CD4-positive, alpha-beta T cell treated with Interleukin-10 for 1 hour (primary cell): ENCODE measurements at regions not wholly inside any gene's neighbourhood (a gene's known extent, or its start where the extent isn't known, plus 50 kb on each side); places are given as distances from the start of the nearest gene placed in this dataset.

Source experiments
- DNase-seq: peaks from one replicate; pipeline ENCODE4 v3.0.0-alpha.2; 2020

DNA sequence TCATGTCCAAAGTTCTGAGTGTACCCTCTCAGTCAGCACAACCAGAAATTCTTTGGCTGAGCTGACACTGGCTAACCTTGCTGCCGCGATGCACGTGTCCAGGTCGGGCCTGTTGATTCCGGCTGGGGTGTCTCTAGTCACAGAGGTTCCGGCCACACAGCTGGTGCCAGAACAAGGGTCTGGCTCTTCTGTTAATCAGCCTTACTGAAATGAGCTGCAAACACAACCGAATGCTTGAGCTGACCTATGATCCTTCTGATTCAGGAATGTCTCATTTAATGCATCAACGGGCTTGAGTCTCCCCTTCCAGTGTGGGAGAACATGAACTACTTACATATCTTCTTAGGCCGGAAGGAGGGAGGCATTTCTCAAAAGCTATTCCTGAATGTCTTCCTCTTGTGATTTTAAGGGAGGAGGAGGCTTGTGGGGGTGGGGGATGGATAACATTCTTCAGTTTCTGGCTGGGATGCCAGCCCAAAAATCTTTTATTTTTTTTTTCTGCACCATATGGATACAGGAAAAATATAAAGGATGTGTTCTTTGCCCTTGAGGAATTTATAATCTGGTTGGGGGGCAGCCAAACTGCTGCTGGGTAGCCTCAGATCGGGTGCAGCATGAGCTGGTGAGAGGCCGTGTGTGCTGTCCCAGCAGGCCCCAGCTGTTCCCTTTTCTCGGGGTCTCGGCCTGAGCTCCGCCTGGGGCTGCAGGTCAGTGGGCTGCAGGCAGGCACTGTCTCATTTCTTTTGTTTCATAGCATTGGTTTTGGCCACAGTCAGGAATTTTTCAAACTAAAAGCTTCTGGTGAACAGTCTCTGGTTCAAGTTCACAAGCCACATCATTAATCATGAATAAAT, 319.1 kb upstream of the TBL1XR1 start:
- DNase-seq = no peak

DNA sequence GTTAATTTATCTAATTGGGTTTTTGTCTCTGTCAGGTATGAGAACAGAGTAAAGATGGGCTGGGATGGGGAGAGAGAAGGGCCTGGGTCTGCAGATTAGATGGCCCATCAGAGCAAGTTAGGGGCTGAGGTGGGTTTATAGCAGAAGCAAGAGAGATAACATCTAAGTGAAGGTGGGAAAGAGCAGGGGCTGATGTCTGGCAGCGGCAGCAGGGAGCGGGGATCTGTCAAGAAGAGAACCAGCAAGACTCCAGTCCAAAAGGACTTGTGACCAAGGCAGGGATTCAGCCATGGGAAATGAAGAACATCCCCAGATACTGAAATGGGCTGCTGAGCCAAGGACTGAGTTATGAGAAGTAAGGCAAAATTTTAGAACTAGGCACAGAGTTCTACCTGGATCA, 320.6 kb upstream of the TBL1XR1 start:
- no peak for DNase-seq

DNA sequence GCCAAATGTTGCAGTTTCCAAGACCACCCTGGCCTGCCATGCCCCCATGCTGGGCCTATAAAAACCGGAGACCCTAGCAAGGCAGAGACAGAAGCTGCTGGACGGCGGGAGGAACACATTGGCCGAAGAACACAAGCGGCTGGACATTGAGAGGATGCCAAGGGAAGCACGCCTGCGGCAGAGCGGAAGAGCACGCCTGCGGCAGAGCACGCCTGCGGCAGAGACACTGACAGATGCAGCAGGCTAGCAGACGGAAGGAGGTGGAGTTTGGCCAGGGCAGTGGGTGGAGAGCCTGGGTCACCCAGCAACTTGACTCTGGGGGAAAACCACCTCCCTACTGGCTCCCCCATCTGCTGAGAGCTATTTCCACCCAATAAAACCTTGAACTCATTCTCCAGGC, 322.3 kb upstream of the TBL1XR1 start:
- no peak for DNase-seq

DNA sequence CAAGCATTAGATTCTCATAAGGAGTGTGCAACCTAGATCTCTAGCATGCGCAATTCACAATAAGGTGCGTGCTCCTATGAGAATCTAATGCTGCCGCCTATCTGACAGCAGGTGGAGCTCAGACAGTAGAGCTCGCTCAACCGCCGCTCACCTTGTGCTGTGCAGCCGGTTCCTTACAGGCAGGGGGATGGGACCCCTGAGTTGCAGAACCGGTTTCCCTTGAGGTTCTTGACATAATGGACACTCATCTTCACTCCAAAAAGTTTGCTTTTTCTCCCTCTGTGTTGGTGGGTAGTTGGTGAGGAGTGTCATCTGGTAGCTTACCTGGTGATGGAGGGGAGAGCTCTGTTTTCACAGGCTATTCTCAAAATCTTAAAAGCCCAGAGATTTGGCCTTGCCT, 324.0 kb upstream of the TBL1XR1 start:
- DNase-seq = no peak

DNA sequence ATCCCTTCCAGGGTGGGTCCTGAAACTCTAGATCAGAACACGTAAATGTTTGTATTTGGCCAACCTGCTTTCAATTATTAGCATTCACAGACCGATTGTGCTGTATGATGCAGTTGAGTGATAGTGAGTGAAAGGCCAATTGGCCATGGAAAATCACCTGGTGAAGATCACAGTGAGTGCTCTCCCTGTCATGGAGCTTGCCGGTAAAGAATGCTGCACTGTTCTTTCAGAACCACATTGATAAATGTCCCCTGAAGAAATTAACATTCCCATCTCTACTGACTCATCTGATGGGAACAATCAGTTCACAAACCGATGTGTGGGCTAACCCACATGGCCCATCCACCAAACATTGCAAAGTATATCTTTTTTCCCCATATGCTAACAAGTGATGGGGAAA, 324.8 kb upstream of the TBL1XR1 start:
- no peak for DNase-seq

DNA sequence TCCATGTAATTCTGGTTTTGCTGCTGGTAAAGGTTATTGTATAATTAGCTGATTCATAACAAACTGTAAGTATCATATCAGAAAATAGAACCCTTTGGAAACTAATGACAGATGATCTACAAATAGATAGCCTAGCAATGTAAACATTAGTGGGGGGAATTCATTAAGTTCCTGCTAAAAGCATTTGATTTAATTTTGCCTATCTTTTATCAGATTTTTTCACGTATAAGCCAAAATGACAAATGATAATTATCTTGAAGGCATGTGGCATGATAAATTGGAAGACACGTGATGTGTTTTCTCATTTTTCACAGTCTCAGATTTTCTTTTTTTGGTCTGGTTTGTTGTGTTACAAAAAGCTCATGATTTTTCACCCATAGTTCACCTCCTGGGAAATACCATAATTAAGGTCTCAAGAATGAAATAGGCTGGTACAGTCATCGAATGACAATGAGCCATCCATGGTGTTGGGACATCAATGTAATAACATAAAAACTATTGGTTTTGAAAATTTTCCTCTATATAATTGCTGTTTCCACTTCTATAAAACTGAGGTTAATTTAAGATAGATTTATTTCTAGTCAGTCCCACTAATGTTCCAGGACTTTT, 325.9 kb upstream of the TBL1XR1 start:
- no peak for DNase-seq

DNA sequence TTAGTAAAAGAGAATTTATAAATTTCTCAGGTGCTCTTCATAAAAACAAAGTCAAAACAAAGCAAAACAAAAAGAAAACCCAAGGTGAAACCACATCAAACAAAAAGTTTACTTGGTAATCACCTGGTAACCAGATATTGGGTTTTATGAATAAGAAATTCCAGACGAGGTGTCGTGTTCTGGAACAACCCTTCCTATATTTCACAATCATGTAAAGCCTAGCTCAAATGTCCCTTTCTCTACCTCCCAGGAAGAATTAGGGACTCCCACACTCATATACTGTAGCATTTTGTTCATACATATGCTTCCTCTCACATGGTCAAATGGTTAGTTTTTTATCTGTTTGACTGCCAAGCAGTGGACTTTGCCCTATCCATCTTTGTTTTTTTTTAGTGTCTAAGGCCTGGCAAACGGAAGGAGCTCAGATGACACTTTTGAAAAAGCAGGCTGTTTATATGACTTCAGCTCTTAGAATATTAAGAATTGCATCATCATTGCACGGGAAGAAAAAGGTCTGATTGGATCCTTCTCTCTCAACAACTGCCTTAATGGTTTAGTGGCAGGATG, 326.7 kb upstream of the TBL1XR1 start:
- peak; percentile 8 for DNase-seq

DNA sequence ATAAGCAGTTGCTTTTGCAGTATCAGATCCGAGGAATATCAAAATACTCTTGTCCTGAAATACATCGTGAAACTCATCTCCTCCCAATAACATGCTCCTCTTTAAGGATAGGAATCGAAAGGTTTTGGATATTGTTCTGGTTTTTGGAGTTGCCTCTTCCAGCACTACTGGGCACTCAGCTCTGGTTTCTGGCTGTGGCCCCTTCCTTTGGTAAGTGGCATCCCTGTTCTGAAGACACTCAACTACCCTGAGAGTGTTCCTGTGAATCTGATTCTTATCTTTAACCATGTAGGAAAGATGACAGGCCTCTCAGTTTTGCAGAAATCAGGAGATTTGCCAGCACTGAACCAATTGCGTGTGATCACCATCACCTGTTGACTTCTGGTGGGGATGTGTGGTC, 327.5 kb upstream of the TBL1XR1 start:
- no peak for DNase-seq

DNA sequence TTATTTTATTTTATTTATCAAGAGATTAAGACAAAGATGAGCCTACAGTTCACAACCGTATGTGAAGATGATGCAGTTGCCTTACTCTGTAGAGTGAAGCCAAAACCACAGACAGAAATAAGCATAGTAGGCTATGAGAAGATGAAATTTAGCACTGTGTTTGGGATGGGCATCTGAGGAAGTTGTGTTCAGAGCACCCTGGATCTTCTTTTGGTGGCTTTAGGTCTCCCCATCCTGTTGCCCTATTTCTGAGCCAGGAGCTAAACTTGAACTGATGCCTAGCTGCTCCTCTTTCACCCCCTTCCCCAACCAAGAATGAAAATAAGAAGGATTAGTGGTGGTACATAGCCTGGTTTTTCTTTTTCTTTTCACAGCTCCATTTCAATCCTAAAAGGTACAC, 328.1 kb upstream of the TBL1XR1 start:
- no peak for DNase-seq

DNA sequence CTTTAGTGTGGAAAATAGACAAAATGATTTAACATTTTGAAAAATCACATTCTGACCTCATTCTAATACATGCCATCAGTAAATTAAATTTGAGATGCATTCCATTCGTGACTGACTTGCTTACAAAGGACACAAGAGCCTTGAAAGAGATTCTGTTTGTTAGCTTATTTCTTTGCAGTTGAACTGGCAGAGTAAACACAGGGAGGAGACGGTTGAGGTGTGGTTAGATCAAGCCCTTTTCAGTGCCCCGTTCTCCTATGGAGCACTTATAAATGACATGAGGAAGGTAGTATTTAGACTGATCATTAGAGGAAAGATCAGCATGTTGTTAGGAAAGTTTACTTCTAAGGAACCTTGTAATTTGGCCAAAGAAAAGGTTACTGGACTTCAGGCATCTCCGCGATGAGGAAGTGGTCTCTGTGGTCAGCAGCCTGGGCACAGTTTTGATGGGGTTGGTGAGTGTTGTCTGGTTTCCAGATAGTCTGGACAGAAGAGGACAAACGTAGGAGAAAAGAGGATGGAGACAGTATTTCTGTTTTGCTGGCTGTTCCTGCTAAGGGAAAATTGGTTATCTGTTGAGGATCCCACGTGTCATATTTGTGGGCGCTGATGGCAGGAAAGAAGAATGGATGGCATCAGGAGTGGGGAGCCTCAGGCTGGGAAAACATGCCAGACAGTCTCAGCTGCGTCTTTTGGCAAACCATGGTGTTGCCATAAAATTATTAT, 328.9 kb upstream of the TBL1XR1 start:
- no peak for DNase-seq

DNA sequence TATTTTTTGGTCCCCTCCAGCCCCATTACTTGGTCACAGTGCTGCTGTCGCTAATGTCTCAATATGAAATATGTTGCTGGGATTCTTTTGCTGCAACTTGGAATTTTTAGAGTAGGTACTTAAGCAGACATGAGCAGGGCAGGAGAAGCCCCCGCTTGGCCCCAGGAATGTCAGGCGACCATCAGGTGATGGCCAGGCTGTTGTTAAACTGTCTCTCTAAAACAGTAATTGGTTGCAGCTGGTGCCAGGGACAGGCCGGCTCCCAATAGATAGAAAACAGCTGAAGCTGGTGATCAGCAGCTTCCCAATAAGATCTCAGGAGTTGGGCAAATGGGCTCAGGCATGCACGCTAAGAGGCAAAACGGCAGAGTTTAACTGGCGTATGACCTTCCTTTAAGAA, 329.9 kb upstream of the TBL1XR1 start:
- no peak for DNase-seq

DNA sequence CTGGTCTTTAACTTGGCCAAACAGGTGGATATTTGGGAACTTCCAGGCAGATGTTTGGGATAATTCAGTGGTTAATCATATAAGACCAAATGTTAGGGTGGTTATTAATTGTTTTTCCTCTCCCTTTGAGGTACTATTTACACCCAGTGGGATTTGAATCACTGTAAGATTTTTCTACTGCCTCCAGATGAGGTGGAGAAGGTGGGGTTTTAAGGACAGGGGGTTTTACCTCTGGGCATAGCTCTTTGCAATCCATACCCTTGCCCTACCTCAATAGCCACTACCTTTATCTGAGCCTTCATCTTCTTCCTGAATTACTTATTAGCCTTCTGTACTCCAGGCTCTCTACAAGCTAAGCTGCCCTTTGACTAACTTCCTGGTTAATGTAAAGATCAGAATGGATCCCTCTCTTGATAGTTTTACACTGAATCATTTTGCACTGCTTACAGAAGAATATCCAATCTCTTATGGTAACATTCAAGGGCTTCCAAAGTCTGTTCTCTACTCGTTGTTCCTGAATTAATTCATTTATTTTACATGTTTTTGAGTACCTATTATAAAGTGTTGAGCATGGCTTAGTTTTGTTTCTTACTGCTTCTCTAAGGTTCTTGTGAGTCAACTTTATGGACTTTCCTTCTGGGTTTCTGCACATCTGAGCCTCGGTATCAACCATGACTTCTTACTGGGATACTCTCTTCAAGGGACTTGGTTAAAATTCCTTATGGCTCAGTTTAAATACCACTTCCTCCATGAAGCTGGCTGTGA, 331.2 kb upstream of the TBL1XR1 start:
- no peak for DNase-seq

DNA sequence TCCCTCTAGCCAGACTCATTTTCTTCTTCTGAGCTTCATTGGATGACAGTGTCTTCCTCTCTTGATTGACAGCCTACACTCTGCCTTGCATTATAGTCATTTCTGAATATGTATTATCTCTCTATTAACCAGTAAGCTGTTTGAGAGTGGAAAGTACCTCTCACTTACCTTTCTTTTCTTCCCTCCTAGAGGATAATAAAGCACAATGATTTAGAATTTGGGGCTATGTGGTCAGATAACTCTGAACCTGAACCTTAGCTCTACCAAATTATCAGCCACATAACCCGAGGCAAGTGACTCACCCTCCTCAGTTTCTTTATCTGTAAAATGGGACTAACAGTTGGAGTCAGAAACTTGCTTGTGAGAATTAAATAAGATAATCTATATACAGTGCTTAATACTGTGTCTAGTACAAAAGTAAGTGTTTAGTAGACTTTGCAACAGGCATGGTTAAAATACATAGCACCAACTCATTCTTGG, 331.8 kb upstream of the TBL1XR1 start:
- no peak for DNase-seq

DNA sequence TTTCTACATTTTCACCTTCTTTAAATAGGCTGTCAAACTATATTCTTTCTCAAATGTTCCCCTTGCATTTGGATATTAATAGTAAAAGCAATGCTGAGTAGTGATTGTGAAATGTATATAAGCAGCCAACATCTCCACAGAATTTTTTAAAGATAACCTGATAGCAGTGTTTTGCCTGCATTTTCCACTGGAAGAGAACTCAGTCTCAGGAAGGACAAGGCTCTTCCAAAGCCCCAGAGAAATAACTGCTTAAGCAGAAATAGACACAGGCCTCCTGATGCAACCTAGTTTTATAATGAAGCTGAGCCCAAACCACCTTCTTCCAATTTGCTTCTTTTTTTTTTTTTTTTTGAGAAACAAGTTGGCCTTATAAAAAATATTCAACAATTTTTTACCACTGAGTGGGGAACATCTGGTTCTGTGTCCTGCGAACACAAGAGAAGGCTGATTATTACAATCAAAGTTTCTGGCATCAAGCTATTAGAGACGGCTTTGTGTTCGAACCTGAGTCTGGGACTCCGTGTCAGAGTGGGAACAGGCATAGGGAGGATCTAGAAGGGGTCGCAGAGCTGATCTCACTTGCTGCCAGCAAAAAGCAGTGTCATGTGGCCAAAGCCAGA, 332.5 kb upstream of the TBL1XR1 start:
- no peak for DNase-seq

DNA sequence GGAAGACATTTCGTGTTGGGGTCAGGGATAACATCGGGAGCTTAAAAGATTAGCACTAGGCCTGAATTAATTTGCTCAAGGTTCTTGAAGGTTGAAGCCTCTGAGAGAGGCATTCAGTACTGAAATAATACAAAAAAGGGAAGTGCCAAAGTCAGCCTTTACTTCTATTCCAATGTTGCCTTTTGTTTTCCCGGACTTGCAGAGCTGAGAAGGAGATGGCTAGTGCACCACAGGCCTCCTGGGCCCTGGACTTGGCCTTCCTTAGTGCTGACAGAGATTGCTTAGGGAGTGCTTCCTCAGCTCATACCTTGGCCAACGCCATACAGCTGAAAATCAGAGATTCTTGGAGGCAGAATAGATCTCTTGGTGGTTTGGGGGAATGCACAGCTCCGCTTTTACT, 333.6 kb upstream of the TBL1XR1 start:
- no peak for DNase-seq

DNA sequence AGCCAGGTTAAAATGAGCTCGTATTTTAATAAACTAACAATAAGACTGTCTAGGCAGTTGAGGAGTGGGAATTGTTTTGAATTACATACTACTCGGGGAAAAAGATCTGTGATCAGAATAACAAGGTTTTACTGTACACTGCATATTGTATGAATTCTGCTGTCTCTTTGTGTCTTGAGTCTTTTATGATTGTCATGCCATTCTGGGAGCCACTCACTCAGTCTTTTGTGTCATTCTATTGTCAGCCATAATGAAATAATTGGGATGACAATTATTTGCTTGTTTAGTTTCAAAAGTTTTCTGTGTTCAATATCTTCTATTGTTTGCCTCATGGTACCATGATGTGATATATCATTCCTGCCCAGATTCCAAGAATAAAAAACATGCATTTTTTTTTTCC, 339.6 kb upstream of the TBL1XR1 start:
- no peak for DNase-seq

DNA sequence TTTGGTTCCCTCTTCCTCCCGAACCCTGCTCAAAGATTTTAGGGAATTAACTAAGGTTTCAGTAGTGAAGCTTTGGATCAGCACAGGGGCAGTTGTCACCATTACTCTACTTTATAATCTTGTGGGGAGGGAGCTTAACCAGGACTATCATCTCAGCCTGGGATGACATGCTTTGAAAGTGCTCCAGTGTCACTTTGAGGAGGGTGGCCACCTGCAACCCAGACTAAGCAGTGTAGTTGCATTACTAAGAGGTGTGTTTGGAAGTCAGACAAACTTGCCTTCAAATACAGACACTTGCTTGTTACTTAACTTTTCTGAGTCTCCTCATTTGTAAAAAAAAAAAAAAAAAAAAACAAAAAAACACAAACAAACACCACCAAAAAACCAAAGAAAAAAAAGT, 340.3 kb upstream of the TBL1XR1 start:
- DNase-seq = no peak

DNA sequence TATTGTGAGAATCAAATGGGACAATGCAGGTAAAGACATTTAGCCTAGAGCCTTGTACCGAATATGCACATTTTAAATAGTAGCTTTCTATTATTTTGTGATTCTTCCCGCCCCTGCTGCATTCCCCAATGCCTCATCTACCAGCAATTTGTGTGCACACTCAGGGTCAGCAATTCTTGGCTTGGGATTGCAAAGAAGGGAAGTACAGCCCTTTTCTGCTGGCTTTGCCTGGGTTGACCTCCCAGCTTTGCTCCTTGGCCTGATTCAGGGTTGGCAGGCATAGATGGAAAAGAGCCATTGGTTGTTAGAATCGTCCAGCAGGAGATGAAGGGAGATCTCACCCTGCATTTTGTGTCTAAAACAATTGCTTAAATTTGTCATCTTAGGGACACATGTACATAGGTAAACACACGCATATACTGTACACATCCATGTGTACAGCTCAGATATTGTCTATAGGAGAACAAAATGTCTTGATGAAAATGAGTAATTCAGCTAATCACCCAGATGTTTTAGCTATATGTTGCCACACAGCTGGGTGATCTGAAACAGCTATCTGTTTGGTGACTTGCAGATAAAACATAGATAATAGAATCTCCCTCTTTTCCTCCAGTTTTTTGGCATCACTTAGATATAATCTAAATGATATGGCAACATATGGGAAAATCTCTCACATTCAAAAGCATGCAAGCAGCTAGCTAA, 340.9 kb upstream of the TBL1XR1 start:
- DNase-seq = no peak

DNA sequence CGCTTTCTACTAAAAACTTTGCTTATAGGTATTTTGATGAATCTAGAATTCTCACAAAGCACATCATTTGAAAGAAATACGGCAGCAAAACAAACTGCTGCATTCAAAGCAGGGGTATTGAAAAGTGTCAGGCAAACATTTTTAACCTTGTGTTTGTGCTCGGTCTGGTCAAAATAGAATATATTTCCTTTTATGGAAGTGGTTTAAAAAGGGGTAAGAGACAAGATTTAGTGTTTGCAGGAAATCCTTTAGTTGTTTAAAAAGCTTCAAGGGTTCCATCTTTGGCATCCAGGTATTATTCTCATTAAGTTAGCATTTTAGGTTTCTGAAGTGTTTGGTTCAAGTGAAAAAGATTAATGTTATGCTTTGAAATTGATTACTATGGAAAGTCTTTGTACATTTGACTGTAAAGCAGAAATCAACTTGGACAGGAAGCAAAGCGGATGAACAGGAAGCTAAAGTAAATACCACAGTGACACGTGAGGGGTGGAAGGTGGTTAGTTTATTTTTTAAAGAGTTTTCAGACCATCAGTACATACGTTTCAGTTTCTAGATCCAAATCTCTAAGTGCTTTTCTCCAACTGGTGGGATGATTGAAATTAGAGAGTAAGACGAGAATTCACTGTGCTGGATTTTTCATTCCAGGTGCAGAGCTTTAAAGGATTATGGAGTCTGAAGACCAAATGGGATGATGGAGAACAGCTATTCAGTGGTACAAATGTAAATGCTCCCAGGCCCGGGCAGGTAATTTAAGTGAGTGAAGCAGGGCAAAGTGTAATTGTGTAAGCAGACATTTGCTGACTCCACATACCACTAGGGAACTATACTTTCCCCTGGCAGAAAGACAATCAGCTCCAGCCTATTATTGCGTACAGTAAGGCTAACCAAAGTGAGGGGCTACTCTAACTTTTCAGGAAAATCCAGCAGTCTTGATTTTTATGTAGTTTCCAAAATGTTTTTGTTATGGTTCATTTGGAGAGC, 341.8 kb upstream of the TBL1XR1 start:
- peak; percentile 56 for DNase-seq

DNA sequence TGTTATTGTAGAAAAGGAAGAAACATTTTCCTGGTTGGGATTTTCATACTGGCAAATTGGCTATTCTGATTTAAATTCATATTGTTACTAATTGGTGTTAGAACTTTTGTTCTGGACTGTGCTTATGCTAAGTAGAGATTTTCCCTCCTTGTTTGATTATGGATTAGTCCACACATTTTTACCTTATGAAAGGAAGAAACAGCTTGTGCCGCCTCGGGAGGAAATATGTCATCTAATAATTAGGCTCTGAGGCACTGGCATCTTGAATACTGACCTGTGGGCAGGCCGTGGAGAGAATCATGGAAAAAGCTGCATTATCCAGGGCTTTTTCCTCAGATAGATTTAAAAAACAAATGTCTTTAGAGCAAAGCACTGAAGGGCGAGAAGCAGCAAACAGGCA, 344.3 kb upstream of the TBL1XR1 start:
- no peak for DNase-seq
